Thyroid gland (tissue), 4 donors: ENCODE measurements at regions not wholly inside any gene's neighbourhood (a gene's known extent, or its start where the extent isn't known, plus 50 kb on each side); places are given as distances from the start of the nearest gene placed in this dataset.

Experiments
- DNase-seq, 2 donors: peaks; one replicate each; pipeline ENCODE4 v3.0.0-alpha.2; 2019
- H3K27ac ChIP-seq, 3 donors: fragments of 200-600 bp; sonication (generic); 1 replicate in 2 of 3; 2 replicates in 1 of 3; pipeline ENCODE4 v1.5.1; 2016 to 2019; ENCODE audit warnings: mild to moderate bottlenecking in 1 of 3, moderate library complexity in 1 of 3
- H3K27me3 ChIP-seq: fragments of 200-600 bp; sonication (generic); one replicate; pipeline ENCODE4 v1.5.1; 2019
- H3K36me3 ChIP-seq, 2 donors: fragments of 200-600 bp; sonication (generic); one replicate each; pipeline ENCODE4 v1.5.1; 2016 to 2019
- H3K4me1 ChIP-seq, 2 donors: fragments of 200-600 bp; sonication (generic); one replicate each; pipeline ENCODE4 v1.5.1; 2017 to 2019
- H3K4me3 ChIP-seq, 3 donors: fragments of 200-600 bp; sonication (generic); replicated peaks in 1 of 3; 1 replicate in 2 of 3; 2 replicates in 1 of 3; pipeline ENCODE4 v1.5.1; 2016; ENCODE audit warnings: mild to moderate bottlenecking in 1 of 3
- H3K9me3 ChIP-seq: fragments of 200-600 bp; sonication (generic); one replicate; pipeline ENCODE4 v1.5.1; 2017
- CTCF ChIP-seq, 6 experiments: fragments of 200-600 bp in 3 of 6; fragments of 450-650 bp in 3 of 6; sonication (generic) in 3 of 6; IDR thresholded peaks; one replicate each; pipeline ENCODE4 v1.5.1; 2016 to 2019; ENCODE audit warnings: antibody characterized with exemption in 6 of 6, mild to moderate bottlenecking in 2 of 6, inconsistent platforms in 1 of 6, moderate library complexity in 1 of 6
- POLR2A ChIP-seq, 2 donors: fragments of 450-650 bp; IDR thresholded peaks; one replicate each; pipeline ENCODE4 v1.6.1; 2017; ENCODE audit warnings: antibody characterized with exemption in 2 of 2, mild to moderate bottlenecking in 2 of 2, moderate library complexity in 1 of 2
- WGBS, 2 donors: methylation state at CpG; one replicate each; pipeline ENCODE4 v1.1.5; 2017; 5-methylcytosine and 5-hydroxymethylcytosine counted together
- intact Hi-C: fragments of 100-400 bp; cut with DNase I; formaldehyde crosslinking; loops from one replicate; pipeline ENCODE4 v1.15.1; 2023

GRCh38 chr17:79182176-79183042 is 107.8 kb downstream of the ENGASE start:
- DNase-seq = no peak
- Histone ChIP-seq H3K4me1 (no peaks in the 10 kb centered on the region), H3K27me3 (no peaks in the 10 kb centered on the region), H3K27ac (no peak overlapping the region), H3K36me3 (no peaks in the 10 kb centered on the region), H3K9me3 (no peaks in the 10 kb centered on the region), H3K4me3 (no peak overlapping the region)
- intact Hi-C loops = loop anchor here (10.0 kb wide), 1 partner anchor 102 kb away; no protein-coding TSS in a partner anchor
- 4 to 31% methylated on average over 4 to 22 of the region's 68 CpGs for WGBS, 2 donors
- TF ChIP-seq CTCF (IDR thresholded peaks at IDR 0.05) (no peak), POLR2A (IDR thresholded peaks at IDR 0.05) (no peak)

DNA sequence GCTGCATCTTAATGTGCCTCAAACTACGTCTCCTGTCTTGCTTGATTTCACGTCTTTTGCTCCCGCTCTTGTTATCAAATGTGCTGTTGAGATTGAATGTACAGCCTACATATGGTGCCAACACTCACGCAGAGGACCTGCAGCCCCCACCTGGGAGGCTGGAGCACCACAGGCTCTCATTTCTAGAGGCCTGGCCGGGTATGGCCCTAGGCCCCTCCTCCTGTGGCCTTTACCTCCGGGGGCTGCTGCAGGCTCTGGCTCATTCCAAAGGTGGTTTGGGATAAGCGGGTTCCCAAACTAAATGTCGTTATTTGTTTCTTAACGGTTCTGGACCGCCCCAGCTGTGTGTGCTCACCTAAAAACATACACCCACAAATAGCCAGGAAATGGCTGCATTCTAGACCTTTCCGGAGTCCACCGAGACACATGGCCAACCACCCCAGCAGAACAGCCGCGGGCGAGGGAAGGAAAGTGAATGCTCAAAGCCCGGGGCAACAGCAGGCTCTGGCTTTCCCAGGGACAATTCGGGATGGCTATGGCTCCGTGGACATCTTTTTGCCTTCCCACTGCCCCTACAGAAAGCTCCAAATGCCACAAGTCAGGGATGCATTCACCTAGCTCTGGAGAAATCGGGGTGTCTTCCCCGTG is 105.9 kb downstream of the ENGASE start:
- no peaks in the 10 kb centered on the region for H3K27me3 ChIP-seq
- DNase-seq = no peak
- no peaks in the 10 kb centered on the region for H3K4me1 ChIP-seq
- intact Hi-C loops = loop anchor here (10.0 kb wide), 1 partner anchor 104 kb away; no protein-coding TSS in a partner anchor
- WGBS, 2 donors = 77 to 82% methylated on average over 20 of the region's 20 CpGs
- H3K4me3 ChIP-seq = no peak overlapping the region
- no peaks in the 10 kb centered on the region for H3K36me3 ChIP-seq
- no peak overlapping the region for H3K27ac ChIP-seq
- no peak for TF ChIP-seq POLR2A (IDR thresholded peaks at IDR 0.05)
- TF ChIP-seq CTCF (IDR thresholded peaks at IDR 0.05) = no peak
- no peaks in the 10 kb centered on the region for H3K9me3 ChIP-seq

DNA sequence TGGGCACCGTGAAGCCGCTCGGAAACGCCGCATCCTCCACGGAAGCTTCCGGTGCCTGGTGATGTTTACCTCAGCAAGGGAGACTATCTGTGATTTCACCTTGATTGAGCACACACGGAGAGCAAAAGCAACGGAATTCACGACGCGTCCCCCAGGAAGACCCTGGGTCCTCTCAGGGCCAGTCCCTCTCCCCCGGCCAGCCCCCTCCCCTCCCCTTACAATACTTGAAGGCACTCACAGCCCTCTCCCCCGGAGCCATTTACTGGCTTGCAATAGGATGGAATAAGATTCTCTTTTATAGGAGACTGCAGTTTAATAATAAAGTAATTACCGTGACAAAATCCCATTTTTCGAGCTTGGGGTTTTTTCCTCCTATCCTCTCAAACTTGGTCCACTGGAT is 104.7 kb downstream of the ENGASE start:
- intact Hi-C loops = no loop called here
- Histone ChIP-seq H3K27ac (no peak overlapping the region), H3K27me3 (no peaks in the 10 kb centered on the region), H3K36me3 (no peaks in the 10 kb centered on the region), H3K4me3 (no peak overlapping the region), H3K9me3 (no peaks in the 10 kb centered on the region), H3K4me1 (no peaks in the 10 kb centered on the region)
- 79 to 84% methylated on average over 16 of the region's 16 CpGs for WGBS, 2 donors
- TF ChIP-seq CTCF (IDR thresholded peaks at IDR 0.05) (no peak), POLR2A (IDR thresholded peaks at IDR 0.05) (no peak)
- no peak for DNase-seq

GRCh38 chr17:79177877-79178276 is 103.3 kb downstream of the ENGASE start:
- no peak for DNase-seq
- Histone ChIP-seq H3K36me3 (no peaks in the 10 kb centered on the region), H3K4me1 (no peaks in the 10 kb centered on the region), H3K27me3 (no peaks in the 10 kb centered on the region), H3K9me3 (no peaks in the 10 kb centered on the region), H3K27ac (no peak overlapping the region), H3K4me3 (no peak overlapping the region)
- intact Hi-C loops = no loop called here
- TF ChIP-seq CTCF (IDR thresholded peaks at IDR 0.05) = no peak
- no peak for TF ChIP-seq POLR2A (IDR thresholded peaks at IDR 0.05)
- 75 to 79% methylated on average over 12 to 20 of the region's 20 CpGs for WGBS, 2 donors
